ENCODE measurements at regions not wholly inside any gene's neighbourhood (a gene's known extent, or its start where the extent isn't known, plus 50 kb on each side); places are given as distances from the start of the nearest gene placed in this dataset.

DNA sequence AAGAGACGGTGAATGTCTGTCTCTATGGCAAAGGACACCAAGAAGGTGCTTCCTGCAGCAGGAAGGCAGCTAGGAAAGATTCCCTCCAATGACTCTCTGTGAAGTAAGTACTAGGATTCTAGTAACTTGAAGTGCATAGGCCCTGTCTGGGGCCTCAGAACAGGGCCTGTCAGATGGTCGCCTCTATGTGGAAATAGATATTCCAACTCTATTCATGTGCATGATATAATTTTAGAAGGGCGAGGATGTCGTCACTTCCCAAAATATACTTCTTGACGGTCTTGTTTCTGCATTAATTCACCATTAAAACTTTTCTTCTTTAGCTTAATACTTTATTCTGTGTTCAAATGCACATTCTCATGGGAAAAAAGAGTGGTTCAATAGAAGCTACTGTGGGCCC lies 167.0 kb downstream of the TLE3 start:
- TF ChIP-seq, protein P1, sequence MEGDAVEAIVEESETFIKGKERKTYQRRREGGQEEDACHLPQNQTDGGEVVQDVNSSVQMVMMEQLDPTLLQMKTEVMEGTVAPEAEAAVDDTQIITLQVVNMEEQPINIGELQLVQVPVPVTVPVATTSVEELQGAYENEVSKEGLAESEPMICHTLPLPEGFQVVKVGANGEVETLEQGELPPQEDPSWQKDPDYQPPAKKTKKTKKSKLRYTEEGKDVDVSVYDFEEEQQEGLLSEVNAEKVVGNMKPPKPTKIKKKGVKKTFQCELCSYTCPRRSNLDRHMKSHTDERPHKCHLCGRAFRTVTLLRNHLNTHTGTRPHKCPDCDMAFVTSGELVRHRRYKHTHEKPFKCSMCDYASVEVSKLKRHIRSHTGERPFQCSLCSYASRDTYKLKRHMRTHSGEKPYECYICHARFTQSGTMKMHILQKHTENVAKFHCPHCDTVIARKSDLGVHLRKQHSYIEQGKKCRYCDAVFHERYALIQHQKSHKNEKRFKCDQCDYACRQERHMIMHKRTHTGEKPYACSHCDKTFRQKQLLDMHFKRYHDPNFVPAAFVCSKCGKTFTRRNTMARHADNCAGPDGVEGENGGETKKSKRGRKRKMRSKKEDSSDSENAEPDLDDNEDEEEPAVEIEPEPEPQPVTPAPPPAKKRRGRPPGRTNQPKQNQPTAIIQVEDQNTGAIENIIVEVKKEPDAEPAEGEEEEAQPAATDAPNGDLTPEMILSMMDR (IDR thresholded peaks at IDR 0.05; ENCODE audit: low read length) = no peak
- no peak for TF ChIP-seq EZH2 (IDR thresholded peaks at IDR 0.05; ENCODE audit: borderline replicate concordance, low read length)
